ENCODE measurements at regions not wholly inside any gene's neighbourhood (a gene's known extent, or its start where the extent isn't known, plus 50 kb on each side); places are given as distances from the start of the nearest gene placed in this dataset.

GRCh38 chr20:58162986-58163385 is 65.5 kb downstream of the ANKRD60 start:
- no peak for DNase-seq

- DNase-seq = no peak
These were observed 67.3 kb downstream of the ANKRD60 start for GRCh38 chr20:58161192-58161591.

GRCh38 chr20:58160451-58161061 is 67.9 kb downstream of the ANKRD60 start:
- DNase-seq = no peak

GRCh38 chr20:58155148-58155925 is 73.1 kb downstream of the ANKRD60 start:
- no peak for DNase-seq

- DNase-seq = no peak
These were observed 74.3 kb downstream of the ANKRD60 start for GRCh38 chr20:58154113-58154512.

- DNase-seq = no peak
These were observed 75.3 kb downstream of the ANKRD60 start for GRCh38 chr20:58153121-58153520.

GRCh38 chr20:58150772-58151171 is 77.7 kb downstream of the ANKRD60 start:
- DNase-seq = peak; percentile 14

GRCh38 chr20:58149437-58150091 is 78.9 kb downstream of the ANKRD60 start:
- DNase-seq = no peak

GRCh38 chr20:58148891-58149290 is 79.6 kb downstream of the ANKRD60 start:
- DNase-seq = no peak

- DNase-seq = no peak
These were observed 80.7 kb downstream of the ANKRD60 start for GRCh38 chr20:58147628-58148370.

- DNase-seq = no peak
These were observed 81.7 kb downstream of the ANKRD60 start for GRCh38 chr20:58146746-58147140.

- DNase-seq = no peak
These were observed 82.2 kb downstream of the ANKRD60 start for GRCh38 chr20:58146081-58146745.

GRCh38 chr20:58145506-58146080 is 82.9 kb downstream of the ANKRD60 start:
- DNase-seq = no peak

GRCh38 chr20:58144096-58144495 is 84.4 kb downstream of the ANKRD60 start:
- no peak for DNase-seq

- no peak for DNase-seq
These were observed 84.9 kb downstream of the ANKRD60 start for GRCh38 chr20:58143531-58143930.

GRCh38 chr20:58142843-58143185 is 85.6 kb downstream of the ANKRD60 start:
- no peak for DNase-seq

- DNase-seq = no peak
These were observed 86.2 kb downstream of the ANKRD60 start for GRCh38 chr20:58141971-58142842.

GRCh38 chr20:58141496-58141895 is 87.0 kb downstream of the ANKRD60 start:
- DNase-seq = no peak

GRCh38 chr20:58140787-58141425 is 87.5 kb downstream of the ANKRD60 start:
- DNase-seq = no peak

GRCh38 chr20:58139849-58140786 is 88.3 kb downstream of the ANKRD60 start:
- DNase-seq = no peak
